OCI-LY1 (cell line): ENCODE measurements at regions not wholly inside any gene's neighbourhood (a gene's known extent, or its start where the extent isn't known, plus 50 kb on each side); places are given as distances from the start of the nearest gene placed in this dataset.

Source experiments
- EZH2 ChIP-seq: fragments of 200-600 bp; sonication (generic), shearing (Covaris generic); IDR thresholded peaks from 2 replicates; pipeline ENCODE4 v1.8.0; 2017; ENCODE audit warnings: borderline replicate concordance, mixed run types, mild to moderate bottlenecking, antibody characterized with exemption, low read length, moderate library complexity, mixed read lengths
- TF ChIP-seq, protein P1 (sequence below): fragments of 200-600 bp; sonication (generic), shearing (Covaris generic); IDR thresholded peaks from 2 replicates; pipeline ENCODE4 v1.5.1; 2017; ENCODE audit warnings: mild to moderate bottlenecking, antibody characterized with exemption, low read length, moderate library complexity, mixed read lengths

- TF ChIP-seq, protein P1, sequence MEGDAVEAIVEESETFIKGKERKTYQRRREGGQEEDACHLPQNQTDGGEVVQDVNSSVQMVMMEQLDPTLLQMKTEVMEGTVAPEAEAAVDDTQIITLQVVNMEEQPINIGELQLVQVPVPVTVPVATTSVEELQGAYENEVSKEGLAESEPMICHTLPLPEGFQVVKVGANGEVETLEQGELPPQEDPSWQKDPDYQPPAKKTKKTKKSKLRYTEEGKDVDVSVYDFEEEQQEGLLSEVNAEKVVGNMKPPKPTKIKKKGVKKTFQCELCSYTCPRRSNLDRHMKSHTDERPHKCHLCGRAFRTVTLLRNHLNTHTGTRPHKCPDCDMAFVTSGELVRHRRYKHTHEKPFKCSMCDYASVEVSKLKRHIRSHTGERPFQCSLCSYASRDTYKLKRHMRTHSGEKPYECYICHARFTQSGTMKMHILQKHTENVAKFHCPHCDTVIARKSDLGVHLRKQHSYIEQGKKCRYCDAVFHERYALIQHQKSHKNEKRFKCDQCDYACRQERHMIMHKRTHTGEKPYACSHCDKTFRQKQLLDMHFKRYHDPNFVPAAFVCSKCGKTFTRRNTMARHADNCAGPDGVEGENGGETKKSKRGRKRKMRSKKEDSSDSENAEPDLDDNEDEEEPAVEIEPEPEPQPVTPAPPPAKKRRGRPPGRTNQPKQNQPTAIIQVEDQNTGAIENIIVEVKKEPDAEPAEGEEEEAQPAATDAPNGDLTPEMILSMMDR = no peak
- no peak for TF ChIP-seq EZH2
Observed at GRCh38 chr14:22213120-22213519, 375.9 kb downstream of the DAD1 start.
